GM18520 (cell line): ENCODE measurements at regions not wholly inside any gene's neighbourhood (a gene's known extent, or its start where the extent isn't known, plus 50 kb on each side); places are given as distances from the start of the nearest gene placed in this dataset.
"Not testable (repeated sequence)": the region's sequence is repeated elsewhere in the genome, so short reads cannot be mapped to it uniquely, and the experiment has no call there.

Experiments
- ATAC-seq: cut with Tn5 transposase; IDR thresholded peaks from one replicate; pipeline ENCODE4 v1.9.1; 2021; ENCODE audit not compliant: unreplicated experiment

- ATAC-seq = no peak
Observed at GRCh38 chr3:147244397-147244796, 161.9 kb downstream of the ZIC4 start.

- no peak for ATAC-seq
Observed at GRCh38 chr3:147240581-147240980, 165.8 kb downstream of the ZIC4 start.

- no peak for ATAC-seq
Observed at GRCh38 chr3:147237991-147238390, 168.4 kb downstream of the ZIC4 start.

- not testable (repeated sequence) for ATAC-seq
Observed at GRCh38 chr3:147231980-147232379, 174.4 kb downstream of the ZIC4 start.

GRCh38 chr3:147231111-147231510 lies 175.2 kb downstream of the ZIC4 start:
- no peak for ATAC-seq

GRCh38 chr3:147222291-147222690 lies 184.1 kb downstream of the ZIC4 start:
- no peak for ATAC-seq

GRCh38 chr3:147218965-147219364 lies 187.4 kb downstream of the ZIC4 start:
- ATAC-seq = no peak

- ATAC-seq = peak; percentile 37
Observed at GRCh38 chr3:147216143-147216673, 190.1 kb downstream of the ZIC4 start.

- ATAC-seq = peak; percentile 42
Observed at GRCh38 chr3:147215660-147216059, 190.7 kb downstream of the ZIC4 start.

- ATAC-seq = no peak
Observed at GRCh38 chr3:147213633-147214032, 192.7 kb downstream of the ZIC4 start.

- no peak for ATAC-seq
Observed at GRCh38 chr3:147210676-147211075, 195.7 kb downstream of the ZIC4 start.

- no peak for ATAC-seq
Observed at GRCh38 chr3:147201086-147201485, 205.3 kb downstream of the ZIC4 start.

- no peak for ATAC-seq
Observed at GRCh38 chr3:147200545-147200944, 205.8 kb downstream of the ZIC4 start.

GRCh38 chr3:147197739-147198138 lies 208.6 kb downstream of the ZIC4 start:
- no peak for ATAC-seq

GRCh38 chr3:147195887-147196286 lies 210.5 kb downstream of the ZIC4 start:
- no peak for ATAC-seq

- ATAC-seq = no peak
Observed at GRCh38 chr3:147191795-147192385, 214.5 kb downstream of the ZIC4 start.

GRCh38 chr3:147189016-147189415 lies 217.3 kb downstream of the ZIC4 start:
- ATAC-seq = no peak

GRCh38 chr3:147187687-147188086 lies 218.7 kb downstream of the ZIC4 start:
- ATAC-seq = no peak

GRCh38 chr3:147185781-147186180 lies 220.6 kb downstream of the ZIC4 start:
- no peak for ATAC-seq

GRCh38 chr3:147184794-147185193 lies 221.5 kb downstream of the ZIC4 start:
- ATAC-seq = no peak

GRCh38 chr3:147173257-147173656 lies 233.1 kb downstream of the ZIC4 start:
- ATAC-seq = no peak

GRCh38 chr3:147162743-147163142 lies 243.6 kb downstream of the ZIC4 start:
- no peak for ATAC-seq

GRCh38 chr3:147161833-147162232 lies 244.5 kb downstream of the ZIC4 start:
- no peak for ATAC-seq
